Progenitor cell of endocrine pancreas (in vitro differentiated cells): ENCODE measurements at regions not wholly inside any gene's neighbourhood (a gene's known extent, or its start where the extent isn't known, plus 50 kb on each side); places are given as distances from the start of the nearest gene placed in this dataset.

Experiments used
- DNase-seq: peaks from one replicate; pipeline ENCODE4 v3.0.0; 2021; ENCODE audit warnings: low spot score; ENCODE audit not compliant: unreplicated experiment
- H3K27ac Mint-ChIP-seq: 2 replicates; pipeline ENCODE4 v1.8.0; 2021; ENCODE audit warnings: mild to moderate bottlenecking, moderate library complexity, mixed read lengths
- H3K27me3 Mint-ChIP-seq: 2 replicates; pipeline ENCODE4 v1.8.0; 2021; ENCODE audit warnings: mixed read lengths
- H3K36me3 Mint-ChIP-seq: 2 replicates; pipeline ENCODE4 v1.8.0; 2022; ENCODE audit warnings: mixed read lengths; ENCODE audit not compliant: insufficient read depth
- H3K4me1 Mint-ChIP-seq: 2 replicates; pipeline ENCODE4 v1.8.0; 2021; ENCODE audit warnings: low read depth, mixed read lengths
- H3K4me3 Mint-ChIP-seq: 2 replicates; pipeline ENCODE4 v1.8.0; 2021; ENCODE audit warnings: low read depth, mild to moderate bottlenecking, moderate library complexity, mixed read lengths
- H3K9me3 Mint-ChIP-seq: 2 replicates; pipeline ENCODE4 v1.8.0; 2021; ENCODE audit warnings: low read depth, mixed read lengths
- TF ChIP-seq, protein P1 (sequence below): fragments of 200-600 bp; sonication (generic); IDR thresholded peaks from one replicate; pipeline ENCODE4 v1.5.0; 2021; ENCODE audit warnings: antibody characterized with exemption, mild to moderate bottlenecking; ENCODE audit not compliant: unreplicated experiment

DNA sequence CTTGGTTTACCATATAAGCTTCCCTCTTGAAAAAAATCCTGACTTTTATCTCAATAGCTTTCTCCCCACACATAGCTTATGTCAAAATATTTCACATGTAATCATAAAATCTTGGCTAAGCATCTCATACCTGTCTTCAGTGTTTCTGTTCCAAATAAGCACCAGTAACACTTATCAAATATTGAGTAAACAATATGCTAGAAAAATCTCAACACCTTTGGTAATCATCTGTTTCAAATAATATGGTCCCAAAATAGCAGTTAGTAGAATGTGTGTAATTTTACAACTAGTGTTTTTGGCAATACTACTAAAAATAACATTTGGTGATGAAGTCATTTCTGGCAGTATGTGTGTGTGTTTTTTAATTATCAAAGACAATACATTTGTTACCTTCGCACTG lies 2138.2 kb downstream of the PCDH7 start:
- H3K36me3 Mint-ChIP-seq, result no peaks in the 10 kb centered on the region

DNA sequence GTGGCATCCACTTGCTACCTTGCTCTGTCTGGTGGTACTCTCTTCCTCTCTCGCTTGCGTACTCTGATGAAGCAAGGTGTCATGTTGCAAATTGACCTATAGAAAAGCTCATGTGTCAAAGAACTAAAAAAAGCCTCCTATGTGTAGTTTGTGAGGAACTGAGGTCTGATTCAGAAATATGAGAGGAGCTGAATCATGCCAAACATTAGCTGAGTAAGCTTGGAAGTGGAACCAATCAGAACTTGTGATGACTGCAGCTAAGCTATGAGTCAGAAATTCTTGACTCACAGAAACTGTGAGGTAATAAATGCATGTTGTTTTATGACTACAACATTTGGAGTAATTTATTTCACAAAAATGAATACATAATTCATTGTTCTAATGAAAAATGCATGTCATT lies 2138.8 kb downstream of the PCDH7 start:
- H3K36me3 Mint-ChIP-seq, result no peaks in the 10 kb centered on the region
- H3K27me3 Mint-ChIP-seq, result no peaks in the 10 kb centered on the region
- H3K27ac Mint-ChIP-seq, result no peak overlapping the region
- H3K4me3 Mint-ChIP-seq, result no peak overlapping the region
- H3K4me1 Mint-ChIP-seq, result no peaks in the 10 kb centered on the region
- DNase-seq, result no peak
- no peaks in the 10 kb centered on the region for H3K9me3 Mint-ChIP-seq
- TF ChIP-seq, protein P1, sequence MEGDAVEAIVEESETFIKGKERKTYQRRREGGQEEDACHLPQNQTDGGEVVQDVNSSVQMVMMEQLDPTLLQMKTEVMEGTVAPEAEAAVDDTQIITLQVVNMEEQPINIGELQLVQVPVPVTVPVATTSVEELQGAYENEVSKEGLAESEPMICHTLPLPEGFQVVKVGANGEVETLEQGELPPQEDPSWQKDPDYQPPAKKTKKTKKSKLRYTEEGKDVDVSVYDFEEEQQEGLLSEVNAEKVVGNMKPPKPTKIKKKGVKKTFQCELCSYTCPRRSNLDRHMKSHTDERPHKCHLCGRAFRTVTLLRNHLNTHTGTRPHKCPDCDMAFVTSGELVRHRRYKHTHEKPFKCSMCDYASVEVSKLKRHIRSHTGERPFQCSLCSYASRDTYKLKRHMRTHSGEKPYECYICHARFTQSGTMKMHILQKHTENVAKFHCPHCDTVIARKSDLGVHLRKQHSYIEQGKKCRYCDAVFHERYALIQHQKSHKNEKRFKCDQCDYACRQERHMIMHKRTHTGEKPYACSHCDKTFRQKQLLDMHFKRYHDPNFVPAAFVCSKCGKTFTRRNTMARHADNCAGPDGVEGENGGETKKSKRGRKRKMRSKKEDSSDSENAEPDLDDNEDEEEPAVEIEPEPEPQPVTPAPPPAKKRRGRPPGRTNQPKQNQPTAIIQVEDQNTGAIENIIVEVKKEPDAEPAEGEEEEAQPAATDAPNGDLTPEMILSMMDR, result no peak

More for the DNA sequence above, 2138.2 kb downstream of the PCDH7 start:
- Mint-ChIP-seq H3K4me3 (no peak overlapping the region), H3K27ac (no peak overlapping the region), H3K4me1 (no peaks in the 10 kb centered on the region), H3K27me3 (no peaks in the 10 kb centered on the region), H3K9me3 (no peaks in the 10 kb centered on the region)
- DNase-seq, result no peak
- TF ChIP-seq, protein P1, result no peak

DNA sequence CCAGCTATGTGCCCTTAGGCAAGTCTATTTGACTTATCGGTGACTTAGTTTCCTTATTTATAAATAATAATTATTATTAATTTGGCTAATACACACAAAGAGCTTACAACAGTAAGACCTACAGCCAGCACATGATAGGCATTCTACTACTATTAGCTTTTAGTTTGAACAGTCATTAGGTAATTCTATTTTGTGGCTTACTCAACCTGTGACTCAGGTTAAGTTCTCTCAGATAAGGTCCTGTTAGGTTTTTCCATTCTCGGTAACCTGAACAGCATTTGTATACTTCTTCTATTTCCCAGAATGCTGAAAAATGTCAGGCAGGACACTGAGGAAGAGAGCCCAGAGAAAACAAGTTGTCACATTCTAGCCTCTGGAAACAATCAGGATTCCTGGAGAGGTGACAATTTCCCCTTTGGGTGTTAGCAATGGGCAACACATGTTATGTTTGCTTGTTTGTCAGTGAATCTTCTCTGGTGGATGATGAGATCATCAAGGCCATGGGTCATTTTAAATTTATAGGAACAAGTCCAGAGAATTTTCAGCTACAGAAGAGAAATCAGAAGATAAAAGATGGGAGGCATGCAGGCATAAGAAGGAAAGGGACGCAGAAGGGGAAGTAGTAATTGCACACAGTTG lies 2144.7 kb downstream of the PCDH7 start:
- Mint-ChIP-seq H3K27me3 (no peaks in the 10 kb centered on the region), H3K9me3 (no peaks in the 10 kb centered on the region), H3K4me3 (no peak overlapping the region), H3K36me3 (no peaks in the 10 kb centered on the region), H3K27ac (no peak overlapping the region), H3K4me1 (no peaks in the 10 kb centered on the region)
- TF ChIP-seq, protein P1, result no peak
- no peak for DNase-seq

DNA sequence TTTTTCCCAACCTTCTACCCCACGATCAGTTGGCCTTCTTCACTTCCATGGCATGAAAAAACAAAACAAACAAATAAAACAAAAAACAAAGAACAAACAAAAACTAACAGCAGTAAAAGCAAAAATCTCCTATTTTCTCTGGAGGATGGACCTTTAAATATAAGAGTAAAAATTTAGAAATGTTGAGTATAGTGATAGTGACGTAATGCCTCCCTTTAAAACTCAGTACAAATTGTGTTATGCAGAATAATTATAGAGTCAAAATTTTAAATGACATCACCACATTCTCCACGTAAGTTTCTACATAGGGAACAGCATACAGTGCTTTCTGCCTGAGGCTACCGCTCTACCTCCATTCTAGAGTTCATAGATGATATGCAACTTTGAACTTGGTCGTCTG lies 2156.4 kb downstream of the PCDH7 start:
- Mint-ChIP-seq H3K36me3 (no peaks in the 10 kb centered on the region), H3K27me3 (no peaks in the 10 kb centered on the region), H3K9me3 (no peaks in the 10 kb centered on the region), H3K27ac (no peak overlapping the region), H3K4me1 (no peaks in the 10 kb centered on the region), H3K4me3 (no peak overlapping the region)
- DNase-seq, result no peak
- TF ChIP-seq, protein P1, result no peak

DNA sequence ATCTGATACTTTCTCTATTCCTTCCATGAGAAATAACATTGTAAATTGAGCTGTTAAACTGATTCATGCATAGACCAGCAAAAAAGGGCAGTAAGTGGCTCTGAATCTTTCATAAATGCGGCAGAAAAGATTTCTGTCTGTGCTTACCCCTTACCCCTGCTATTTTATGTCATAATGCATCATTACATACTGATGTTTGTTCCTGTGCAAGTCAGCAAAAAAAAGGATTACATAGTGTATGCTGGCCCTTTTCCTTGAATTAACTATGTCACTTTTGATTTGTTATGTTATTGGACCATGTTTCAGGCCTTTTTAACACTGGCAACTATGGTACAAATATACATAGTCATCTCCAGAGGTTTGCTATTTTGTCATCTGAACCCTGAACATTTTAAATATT lies 2159.7 kb downstream of the PCDH7 start:
- no peak for DNase-seq
- no peaks in the 10 kb centered on the region for H3K9me3 Mint-ChIP-seq
- no peaks in the 10 kb centered on the region for H3K27me3 Mint-ChIP-seq
- no peak overlapping the region for H3K4me3 Mint-ChIP-seq
- H3K36me3 Mint-ChIP-seq, result no peaks in the 10 kb centered on the region
- no peak overlapping the region for H3K27ac Mint-ChIP-seq
- no peaks in the 10 kb centered on the region for H3K4me1 Mint-ChIP-seq
- TF ChIP-seq, protein P1, result no peak
